ENCODE measurements at regions not wholly inside any gene's neighbourhood (a gene's known extent, or its start where the extent isn't known, plus 50 kb on each side); places are given as distances from the start of the nearest gene placed in this dataset.
A peak's percentile ranks its signal among the peaks of the same experiment; 100 is the strongest.

DNA sequence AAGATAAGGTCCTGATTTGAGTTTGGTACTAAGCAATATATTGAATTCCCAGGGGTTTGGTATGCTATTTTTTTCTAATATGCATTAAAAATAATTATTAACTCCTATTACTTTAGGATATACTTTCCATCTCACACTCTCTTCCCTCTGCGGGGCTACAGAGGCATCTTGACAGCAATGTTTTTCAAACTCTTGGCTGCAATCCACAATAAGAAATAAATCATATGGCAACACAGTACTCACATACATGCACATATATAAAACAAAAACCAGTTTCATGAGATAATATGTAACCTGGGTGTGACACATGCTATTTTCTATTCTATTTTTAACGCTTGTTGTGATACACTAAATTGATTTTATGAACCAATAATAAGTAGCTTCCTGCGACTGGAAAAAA, 189.5 kb downstream of the UNC5CL start:
- Mint-ChIP-seq H3K36me3 (no peaks in the 10 kb centered on the region), H3K27ac (no peak overlapping the region), H3K9me3 (no peaks in the 10 kb centered on the region), H3K4me3 (no peak overlapping the region), H3K27me3 (peaks cover 11 to 15% of the 10 kb centered on the region in 2 donors), H3K4me1 (peaks cover 3 to 10% (median 4%) of the 10 kb centered on the region in 3 donors)
- ChIA-PET POLR2A (interaction anchor here in 1 of 2 donors (0.6 kb wide), 1 partner anchor 227 kb away, joined by 3 read pairs; no protein-coding TSS in a partner anchor), CTCF (interaction anchor here in 1 of 2 donors (0.6 kb wide), 1 partner anchor 146 kb away, joined by 8 read pairs; no protein-coding TSS in a partner anchor)
- ATAC-seq (replicated peaks in 1 of 4), result no peak
- no peak for DNase-seq
- Histone ChIP-seq H3K4me1 (ENCODE audit: control insufficient read depth in 1 of 2, extremely low read depth in 1 of 2, insufficient read depth in 2 of 2, low read length in 2 of 2) (no peaks in the 10 kb centered on the region), H3K9me3 (no peaks in the 10 kb centered on the region), H3K27ac (ENCODE audit: low read length) (no peak overlapping the region), H3K4me3 (ENCODE audit: control insufficient read depth in 1 of 2, extremely low read depth in 1 of 2, low read length in 1 of 2) (no peak overlapping the region), H3K36me3 (ENCODE audit: control insufficient read depth in 2 of 2, extremely low read depth in 1 of 2, insufficient read depth in 1 of 2, low read length in 1 of 2) (no peaks in the 10 kb centered on the region), H3K27me3 (replicated peaks in 1 of 2; ENCODE audit: control insufficient read depth in 2 of 2, extremely low read depth in 1 of 2, insufficient read depth in 2 of 2, low read length in 1 of 2) (peaks cover 0 to 4% of the 10 kb centered on the region in 2 experiments)
- no CpG with 5 or more reads among the region's 3 CpGs for WGBS (ENCODE audit: insufficient coverage)

- Mint-ChIP-seq H3K4me3 (no peak overlapping the region), H3K27ac (no peak overlapping the region), H3K27me3 (peaks cover 16 to 18% of the 10 kb centered on the region in 2 donors), H3K36me3 (no peaks in the 10 kb centered on the region), H3K4me1 (peaks cover 3 to 10% (median 4%) of the 10 kb centered on the region in 3 donors), H3K9me3 (no peaks in the 10 kb centered on the region)
- CTCF ChIA-PET, result interaction anchor here in 1 of 2 donors (0.6 kb wide), 1 partner anchor 147 kb away, joined by 8 read pairs; no protein-coding TSS in a partner anchor
- no peak for ATAC-seq (replicated peaks in 1 of 4)
- H3K4me3 ChIP-seq (ENCODE audit: control insufficient read depth in 1 of 2, extremely low read depth in 1 of 2, low read length in 1 of 2), result no peak overlapping the region
- H3K36me3 ChIP-seq (ENCODE audit: control insufficient read depth in 2 of 2, extremely low read depth in 1 of 2, insufficient read depth in 1 of 2, low read length in 1 of 2), result no peaks in the 10 kb centered on the region
- WGBS (ENCODE audit: insufficient coverage), result 82% methylated on average over 2 of the region's 4 CpGs
- no peaks in the 10 kb centered on the region for H3K4me1 ChIP-seq (ENCODE audit: control insufficient read depth in 1 of 2, extremely low read depth in 1 of 2, insufficient read depth in 2 of 2, low read length in 2 of 2)
- no peaks in the 10 kb centered on the region for H3K9me3 ChIP-seq
- POLR2A ChIA-PET, result interaction anchor here in 1 of 2 donors (0.6 kb wide), 1 partner anchor 226 kb away, joined by 3 read pairs; no protein-coding TSS in a partner anchor
- DNase-seq, result no peak
- peaks cover 0 to 4% of the 10 kb centered on the region in 2 experiments for H3K27me3 ChIP-seq (replicated peaks in 1 of 2; ENCODE audit: control insufficient read depth in 2 of 2, extremely low read depth in 1 of 2, insufficient read depth in 2 of 2, low read length in 1 of 2)
- no peak overlapping the region for H3K27ac ChIP-seq (ENCODE audit: low read length)
These were observed 190.0 kb downstream of the UNC5CL start for GRCh38 chr6:40848868-40849514.

GRCh38 chr6:40848038-40848437, 191.0 kb downstream of the UNC5CL start:
- POLR2A ChIA-PET, result no interaction called here
- WGBS (ENCODE audit: insufficient coverage), result 79% methylated on average over 4 of the region's 5 CpGs
- CTCF ChIA-PET, result no interaction called here

DNA sequence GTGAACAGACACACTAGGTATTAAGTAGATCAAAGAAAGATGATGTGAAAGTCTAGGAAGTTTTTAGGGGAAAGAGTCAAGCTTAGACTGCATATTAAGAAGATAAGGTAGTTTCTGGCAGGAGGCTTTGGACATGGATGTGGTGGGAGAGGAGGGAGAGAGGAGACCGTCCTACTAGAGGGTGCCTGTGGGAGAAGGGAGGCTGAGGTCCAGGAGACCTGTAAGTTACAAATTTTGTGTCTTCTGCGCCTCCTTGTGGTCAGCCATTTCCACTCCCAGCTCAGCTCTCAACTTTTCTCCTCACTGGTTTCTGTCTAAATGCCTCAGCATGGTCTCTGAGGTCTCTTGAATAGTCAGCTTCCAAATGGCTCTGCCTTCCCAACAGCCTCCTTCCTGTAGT, 193.5 kb downstream of the UNC5CL start:
- Mint-ChIP-seq H3K4me3 (no peak overlapping the region), H3K36me3 (no peaks in the 10 kb centered on the region), H3K27ac (no peak overlapping the region), H3K9me3 (no peaks in the 10 kb centered on the region), H3K27me3 (peaks cover 22 to 27% of the 10 kb centered on the region in 2 donors), H3K4me1 (no peaks in the 10 kb centered on the region)
- ChIA-PET POLR2A (no interaction called here), CTCF (interaction anchor here in 1 of 2 donors (1.1 kb wide), 1 partner anchor 978 kb away, joined by 3 read pairs; no protein-coding TSS in a partner anchor)
- no peaks in the 10 kb centered on the region for H3K36me3 ChIP-seq (ENCODE audit: control insufficient read depth in 2 of 2, extremely low read depth in 1 of 2, insufficient read depth in 1 of 2, low read length in 1 of 2)
- H3K27me3 ChIP-seq (replicated peaks in 1 of 2; ENCODE audit: control insufficient read depth in 2 of 2, extremely low read depth in 1 of 2, insufficient read depth in 2 of 2, low read length in 1 of 2), result peaks cover 0 to 4% of the 10 kb centered on the region in 2 experiments
- no peaks in the 10 kb centered on the region for H3K4me1 ChIP-seq (ENCODE audit: control insufficient read depth in 1 of 2, extremely low read depth in 1 of 2, insufficient read depth in 2 of 2, low read length in 2 of 2)
- H3K4me3 ChIP-seq (ENCODE audit: control insufficient read depth in 1 of 2, extremely low read depth in 1 of 2, low read length in 1 of 2), result no peak overlapping the region
- 29% methylated on average over 2 of the region's 2 CpGs for WGBS (ENCODE audit: insufficient coverage)
- H3K9me3 ChIP-seq, result no peaks in the 10 kb centered on the region
- no peak for ATAC-seq (replicated peaks in 1 of 4)
- DNase-seq, result peak in 16 of 35 experiments; percentile 1 to 44 (median 7)
- no peak overlapping the region for H3K27ac ChIP-seq (ENCODE audit: low read length)

More at GRCh38 chr6:40848038-40848437, 191.0 kb downstream of the UNC5CL start:
- Mint-ChIP-seq H3K36me3 (no peaks in the 10 kb centered on the region), H3K4me1 (peaks cover 3 to 10% (median 4%) of the 10 kb centered on the region in 3 donors), H3K9me3 (no peaks in the 10 kb centered on the region), H3K27ac (no peak overlapping the region), H3K4me3 (no peak overlapping the region), H3K27me3 (peaks cover 16 to 20% of the 10 kb centered on the region in 2 donors)
- Histone ChIP-seq H3K27me3 (replicated peaks in 1 of 2; ENCODE audit: control insufficient read depth in 2 of 2, extremely low read depth in 1 of 2, insufficient read depth in 2 of 2, low read length in 1 of 2) (peaks cover 0 to 4% of the 10 kb centered on the region in 2 experiments), H3K4me1 (ENCODE audit: control insufficient read depth in 1 of 2, extremely low read depth in 1 of 2, insufficient read depth in 2 of 2, low read length in 2 of 2) (no peaks in the 10 kb centered on the region), H3K36me3 (ENCODE audit: control insufficient read depth in 2 of 2, extremely low read depth in 1 of 2, insufficient read depth in 1 of 2, low read length in 1 of 2) (no peaks in the 10 kb centered on the region), H3K9me3 (no peaks in the 10 kb centered on the region), H3K4me3 (ENCODE audit: control insufficient read depth in 1 of 2, extremely low read depth in 1 of 2, low read length in 1 of 2) (no peak overlapping the region), H3K27ac (ENCODE audit: low read length) (no peak overlapping the region)
- ATAC-seq (replicated peaks in 1 of 4), result no peak
- DNase-seq, result no peak

DNA sequence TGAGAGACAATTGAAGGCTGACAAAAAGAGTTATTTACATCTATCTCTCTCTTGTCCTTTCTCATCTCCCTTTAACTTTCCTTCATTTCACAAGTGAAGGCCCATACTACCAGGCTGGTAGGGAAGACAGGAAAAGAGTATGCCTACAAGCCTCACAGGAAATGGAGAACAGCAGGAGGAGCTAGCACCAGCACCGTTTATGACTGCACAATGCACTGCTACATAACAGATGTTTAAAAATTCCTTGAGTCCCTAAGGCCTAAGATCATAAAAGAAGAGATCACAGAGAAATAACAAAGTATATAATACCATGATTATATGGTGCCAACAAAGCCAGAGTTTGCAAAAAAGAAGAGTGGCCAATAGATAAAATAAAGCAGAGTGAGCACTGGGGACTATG, 194.8 kb downstream of the UNC5CL start:
- ChIA-PET CTCF (no interaction called here), POLR2A (no interaction called here)
- no CpG with 5 or more reads among the region's 1 CpG for WGBS (ENCODE audit: insufficient coverage)
- Mint-ChIP-seq H3K36me3 (no peaks in the 10 kb centered on the region), H3K27me3 (peaks cover 22 to 27% of the 10 kb centered on the region in 2 donors), H3K9me3 (no peaks in the 10 kb centered on the region), H3K4me3 (no peak overlapping the region), H3K27ac (no peak overlapping the region), H3K4me1 (no peaks in the 10 kb centered on the region)
- no peaks in the 10 kb centered on the region for H3K4me1 ChIP-seq (ENCODE audit: control insufficient read depth in 1 of 2, extremely low read depth in 1 of 2, insufficient read depth in 2 of 2, low read length in 2 of 2)
- DNase-seq, result no peak
- no peaks in the 10 kb centered on the region for H3K9me3 ChIP-seq
- H3K27me3 ChIP-seq (replicated peaks in 1 of 2; ENCODE audit: control insufficient read depth in 2 of 2, extremely low read depth in 1 of 2, insufficient read depth in 2 of 2, low read length in 1 of 2), result peaks cover 0 to 1% of the 10 kb centered on the region in 2 experiments
- H3K27ac ChIP-seq (ENCODE audit: low read length), result no peak overlapping the region
- ATAC-seq (replicated peaks in 1 of 4), result no peak
- H3K36me3 ChIP-seq (ENCODE audit: control insufficient read depth in 2 of 2, extremely low read depth in 1 of 2, insufficient read depth in 1 of 2, low read length in 1 of 2), result no peaks in the 10 kb centered on the region
- H3K4me3 ChIP-seq (ENCODE audit: control insufficient read depth in 1 of 2, extremely low read depth in 1 of 2, low read length in 1 of 2), result no peak overlapping the region

- Histone ChIP-seq H3K4me1 (ENCODE audit: control insufficient read depth in 1 of 2, extremely low read depth in 1 of 2, insufficient read depth in 2 of 2, low read length in 2 of 2) (no peaks in the 10 kb centered on the region), H3K9me3 (no peaks in the 10 kb centered on the region), H3K4me3 (ENCODE audit: control insufficient read depth in 1 of 2, extremely low read depth in 1 of 2, low read length in 1 of 2) (no peak overlapping the region), H3K36me3 (ENCODE audit: control insufficient read depth in 2 of 2, extremely low read depth in 1 of 2, insufficient read depth in 1 of 2, low read length in 1 of 2) (no peaks in the 10 kb centered on the region), H3K27ac (ENCODE audit: low read length) (no peak overlapping the region), H3K27me3 (replicated peaks in 1 of 2; ENCODE audit: control insufficient read depth in 2 of 2, extremely low read depth in 1 of 2, insufficient read depth in 2 of 2, low read length in 1 of 2) (peaks cover 0 to 3% of the 10 kb centered on the region in 2 experiments)
- Mint-ChIP-seq H3K27me3 (peaks cover 22 to 25% of the 10 kb centered on the region in 2 donors), H3K4me1 (no peaks in the 10 kb centered on the region), H3K9me3 (no peaks in the 10 kb centered on the region), H3K4me3 (no peak overlapping the region), H3K36me3 (no peaks in the 10 kb centered on the region), H3K27ac (no peak overlapping the region)
- ATAC-seq (replicated peaks in 1 of 4), result no peak
- ChIA-PET POLR2A (no interaction called here), CTCF (no interaction called here)
- DNase-seq, result no peak
- no CpG with 5 or more reads among the region's 2 CpGs for WGBS (ENCODE audit: insufficient coverage)
These were observed 197.3 kb downstream of the UNC5CL start for GRCh38 chr6:40841721-40842120.
